HCT116 (cell line): ENCODE measurements at regions not wholly inside any gene's neighbourhood (a gene's known extent, or its start where the extent isn't known, plus 50 kb on each side); places are given as distances from the start of the nearest gene placed in this dataset.

ENCODE experiments used
- ATAC-seq: fragments of 200-7000 bp; cut with Tn5 transposase; 2 replicates; pipeline ENCODE4 v1.9.1; 2020; ENCODE audit warnings: mild to moderate bottlenecking, moderate library complexity
- BruUV-seq: library from RNA; stranded (reverse); fragments of 400-500 nt; replicated peaks from 2 replicates; lab custom pipeline; 2021; lab: Mats Ljungman, UMichigan
- CTCF ChIA-PET: fragments of 300-600 bp; sonication (Branson Sonifier 250); formaldehyde crosslinking; loops from one replicate; lab custom pipeline; 2021; ENCODE audit warnings: antibody characterized with exemption; lab: Charles Lee
- POLR2A ChIA-PET: fragments of 300-600, 350-600 bp; sonication (Branson Sonifier 250); formaldehyde crosslinking; loops from one replicate; lab custom pipeline; 2021; ENCODE audit warnings: antibody characterized with exemption; lab: Charles Lee
- RAD21 ChIA-PET, 2 experiments: fragments of 300-600 bp; sonication (Branson Sonifier 250); formaldehyde crosslinking; loops; one replicate each; lab custom pipeline; 2023; ENCODE audit warnings: low total read pairs in 2 of 2; ENCODE audit not compliant: uncharacterized antibody in 2 of 2, unreplicated experiment in 2 of 2, low non-redundant PET in 1 of 2; lab: Charles Lee
- DNase-seq: peaks from one replicate; pipeline ENCODE4 v3.0.0-alpha.2; 2010; ENCODE audit warnings: low read depth, low spot score
- H2AFZ ChIP-seq: fragments of 200-600 bp; shearing (Covaris generic), sonication (generic); 2 replicates; pipeline ENCODE4 v1.6.1; 2017; ENCODE audit warnings: low read depth, mixed run types, mixed read lengths, antibody characterized with exemption, low read length; ENCODE audit not compliant: poor library complexity, severe bottlenecking
- H3K27ac ChIP-seq: 2 replicates; pipeline ENCODE4 v1.5.1; 2012; ENCODE audit warnings: low read depth, low read length
- H3K27me3 ChIP-seq: fragments of 200-600 bp; sonication (generic); 2 replicates; pipeline ENCODE4 v1.6.1; 2016; ENCODE audit warnings: mixed run types, low read length, mixed read lengths; ENCODE audit not compliant: insufficient read depth
- H3K36me3 ChIP-seq, 2 experiments: fragments of 200-500 bp in 1 of 2; fragments of 200-600 bp in 1 of 2; sonication (Bioruptor generic) in 1 of 2; sonication (generic) in 1 of 2; 2 replicates each; pipeline versions ENCODE4 v1.5.1 to v1.6.1; 2014 to 2016; ENCODE audit warnings: low read length in 2 of 2, inconsistent platforms in 1 of 2, mixed read lengths in 1 of 2, mixed run types in 1 of 2; ENCODE audit not compliant: insufficient read depth in 2 of 2, control insufficient read depth in 1 of 2
- H3K4me1 ChIP-seq, 2 experiments: fragments of 200-600 bp in 1 of 2; sonication (generic) in 1 of 2; 2 replicates each; pipeline versions ENCODE4 v1.5.1 to v1.6.1; 2012 to 2017; ENCODE audit warnings: low read length in 2 of 2, inconsistent platforms in 1 of 2, mild to moderate bottlenecking in 1 of 2, mixed read lengths in 1 of 2, mixed run types in 1 of 2, moderate library complexity in 1 of 2; ENCODE audit not compliant: insufficient read depth in 2 of 2, control insufficient read depth in 1 of 2
- H3K4me2 ChIP-seq: fragments of 200-600 bp; sonication (generic); 2 replicates; pipeline ENCODE4 v1.6.1; 2017; ENCODE audit warnings: mixed run types, low read length, mixed read lengths
- H3K4me3 ChIP-seq, 2 experiments: fragments of 200-600 bp in 1 of 2; sonication (generic) in 1 of 2; replicated peaks in 1 of 2; 2 replicates each; pipeline ENCODE4 v1.5.1; 2011 to 2016; ENCODE audit warnings: low read length in 2 of 2, control low read depth in 1 of 2, low read depth in 1 of 2, mild to moderate bottlenecking in 1 of 2, mixed read lengths in 1 of 2, mixed run types in 1 of 2
- H3K79me2 ChIP-seq: fragments of 200-600 bp; sonication (generic); 2 replicates; pipeline ENCODE4 v1.6.1; 2017; ENCODE audit warnings: mild to moderate bottlenecking, mixed run types, low read length, moderate library complexity, mixed read lengths; ENCODE audit not compliant: insufficient read depth
- H3K9ac ChIP-seq: fragments of 200-600 bp; sonication (generic); 2 replicates; pipeline ENCODE4 v1.6.1; 2016; ENCODE audit warnings: low read length, mixed read lengths
- H3K9me2 ChIP-seq: fragments of 200-600 bp; sonication (generic), shearing (Covaris generic); 2 replicates; pipeline ENCODE4 v1.6.1; 2017; ENCODE audit warnings: mixed run types, mild to moderate bottlenecking, moderate library complexity; ENCODE audit not compliant: insufficient read depth
- H3K9me3 ChIP-seq, 2 experiments: fragments of 200-500 bp in 1 of 2; fragments of 200-600 bp in 1 of 2; sonication (Bioruptor generic) in 1 of 2; sonication (generic) in 1 of 2; 2 replicates each; pipeline ENCODE4 v1.6.1; 2014 to 2017; ENCODE audit warnings: low read length in 2 of 2, mixed read lengths in 2 of 2, inconsistent platforms in 1 of 2, low read depth in 1 of 2, mild to moderate bottlenecking in 1 of 2, mixed run types in 1 of 2, moderate library complexity in 1 of 2; ENCODE audit not compliant: control insufficient read depth in 1 of 2, insufficient read depth in 1 of 2
- H4K20me1 ChIP-seq: fragments of 200-600 bp; sonication (generic), shearing (Covaris generic); 2 replicates; pipeline ENCODE4 v1.6.1; 2017; ENCODE audit warnings: mixed run types, mild to moderate bottlenecking, moderate library complexity; ENCODE audit not compliant: insufficient read depth
- CBX3 ChIP-seq: IDR thresholded peaks from 2 replicates; pipeline ENCODE4 v1.6.1; 2012; ENCODE audit warnings: low read depth
- EZH2 ChIP-seq: fragments of 200-600 bp; sonication (generic); IDR thresholded peaks from 2 replicates; pipeline ENCODE4 v1.6.1; 2017; ENCODE audit warnings: antibody characterized with exemption, mixed run types
- EZH2phosphoT487 ChIP-seq: fragments of 200-600 bp; IDR thresholded peaks from 2 replicates; pipeline ENCODE4 v1.6.1; 2018; ENCODE audit warnings: antibody characterized with exemption, borderline replicate concordance
- FOSL1 ChIP-seq: IDR thresholded peaks from 2 replicates; pipeline ENCODE4 v1.6.1; 2012; ENCODE audit warnings: low read depth
- POLR2A ChIP-seq: IDR thresholded peaks from 2 replicates; pipeline ENCODE4 v1.7.0; 2011; ENCODE audit warnings: borderline replicate concordance; ENCODE audit not compliant: insufficient read depth, insufficient read length; ENCODE audit errors: extremely low read depth
- SIN3A ChIP-seq: IDR thresholded peaks from 2 replicates; pipeline ENCODE4 v1.6.1; 2012; ENCODE audit warnings: low read depth
- SRF ChIP-seq: IDR thresholded peaks from 2 replicates; pipeline ENCODE4 v1.6.1; 2012; ENCODE audit warnings: low read depth
- TCF7L2 ChIP-seq: IDR thresholded peaks from 2 replicates; pipeline ENCODE4 v1.7.0; 2011; ENCODE audit warnings: borderline replicate concordance, inconsistent platforms; ENCODE audit not compliant: insufficient read depth, insufficient read length; ENCODE audit errors: extremely low read depth
- YY1 ChIP-seq: IDR thresholded peaks from 2 replicates; pipeline ENCODE4 v1.6.1; 2011; ENCODE audit warnings: low read length, low read depth, moderate library complexity, mild to moderate bottlenecking; ENCODE audit not compliant: insufficient replicate concordance; ENCODE audit errors: extremely low read depth
- ZFX ChIP-seq: fragments of 450-650 bp; IDR thresholded peaks from 2 replicates; pipeline ENCODE4 v1.6.1; 2017
- intact Hi-C: fragments of 100-400 bp; cut with micrococcal nuclease; formaldehyde crosslinking; loops from 2 replicates; pipeline ENCODE4 v1.10.0; 2022
- TF ChIP-seq, protein P1 (sequence below): IDR thresholded peaks from 2 replicates; pipeline ENCODE4 v1.6.1; 2012; ENCODE audit warnings: low read depth
- TF ChIP-seq, protein P2 (sequence below), 3 experiments: fragments of 200-600 bp in 1 of 3; sonication (generic) in 1 of 3; IDR thresholded peaks in 2 of 3; conservative IDR thresholded peaks in 1 of 3; 2 replicates each; pipeline ENCODE4 v1.5.1; 2012 to 2017; ENCODE audit warnings: low read depth in 2 of 3, low read length in 2 of 3, antibody characterized with exemption in 1 of 3, borderline replicate concordance in 1 of 3, control low read depth in 1 of 3, mild to moderate bottlenecking in 1 of 3, mixed read lengths in 1 of 3, mixed run types in 1 of 3, moderate library complexity in 1 of 3; ENCODE audit not compliant: insufficient read depth in 1 of 3

DNA sequence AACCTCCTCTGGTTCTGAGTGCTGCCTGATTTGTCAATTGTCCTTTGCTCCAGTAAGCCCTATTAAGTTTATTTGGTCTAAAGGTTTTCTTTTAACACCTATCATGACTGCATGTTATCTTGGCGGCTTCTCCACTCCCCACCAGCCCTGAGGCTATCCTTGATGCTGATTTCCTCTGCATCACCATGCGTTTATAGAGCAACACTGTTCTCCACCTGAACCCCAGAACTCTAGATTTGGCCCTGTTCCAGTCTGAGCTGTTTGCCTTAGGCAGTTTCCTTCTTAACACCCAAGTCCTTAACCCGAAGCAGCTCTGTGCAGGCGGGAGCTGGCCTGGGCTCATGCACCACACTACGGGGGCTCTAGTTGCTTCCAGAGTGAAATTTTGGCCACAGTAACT lies 98.2 kb upstream of the NPAS2 start (continued):
- TF ChIP-seq, protein P1, sequence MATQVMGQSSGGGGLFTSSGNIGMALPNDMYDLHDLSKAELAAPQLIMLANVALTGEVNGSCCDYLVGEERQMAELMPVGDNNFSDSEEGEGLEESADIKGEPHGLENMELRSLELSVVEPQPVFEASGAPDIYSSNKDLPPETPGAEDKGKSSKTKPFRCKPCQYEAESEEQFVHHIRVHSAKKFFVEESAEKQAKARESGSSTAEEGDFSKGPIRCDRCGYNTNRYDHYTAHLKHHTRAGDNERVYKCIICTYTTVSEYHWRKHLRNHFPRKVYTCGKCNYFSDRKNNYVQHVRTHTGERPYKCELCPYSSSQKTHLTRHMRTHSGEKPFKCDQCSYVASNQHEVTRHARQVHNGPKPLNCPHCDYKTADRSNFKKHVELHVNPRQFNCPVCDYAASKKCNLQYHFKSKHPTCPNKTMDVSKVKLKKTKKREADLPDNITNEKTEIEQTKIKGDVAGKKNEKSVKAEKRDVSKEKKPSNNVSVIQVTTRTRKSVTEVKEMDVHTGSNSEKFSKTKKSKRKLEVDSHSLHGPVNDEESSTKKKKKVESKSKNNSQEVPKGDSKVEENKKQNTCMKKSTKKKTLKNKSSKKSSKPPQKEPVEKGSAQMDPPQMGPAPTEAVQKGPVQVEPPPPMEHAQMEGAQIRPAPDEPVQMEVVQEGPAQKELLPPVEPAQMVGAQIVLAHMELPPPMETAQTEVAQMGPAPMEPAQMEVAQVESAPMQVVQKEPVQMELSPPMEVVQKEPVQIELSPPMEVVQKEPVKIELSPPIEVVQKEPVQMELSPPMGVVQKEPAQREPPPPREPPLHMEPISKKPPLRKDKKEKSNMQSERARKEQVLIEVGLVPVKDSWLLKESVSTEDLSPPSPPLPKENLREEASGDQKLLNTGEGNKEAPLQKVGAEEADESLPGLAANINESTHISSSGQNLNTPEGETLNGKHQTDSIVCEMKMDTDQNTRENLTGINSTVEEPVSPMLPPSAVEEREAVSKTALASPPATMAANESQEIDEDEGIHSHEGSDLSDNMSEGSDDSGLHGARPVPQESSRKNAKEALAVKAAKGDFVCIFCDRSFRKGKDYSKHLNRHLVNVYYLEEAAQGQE = no peak
- no peak for TF ChIP-seq TCF7L2

DNA sequence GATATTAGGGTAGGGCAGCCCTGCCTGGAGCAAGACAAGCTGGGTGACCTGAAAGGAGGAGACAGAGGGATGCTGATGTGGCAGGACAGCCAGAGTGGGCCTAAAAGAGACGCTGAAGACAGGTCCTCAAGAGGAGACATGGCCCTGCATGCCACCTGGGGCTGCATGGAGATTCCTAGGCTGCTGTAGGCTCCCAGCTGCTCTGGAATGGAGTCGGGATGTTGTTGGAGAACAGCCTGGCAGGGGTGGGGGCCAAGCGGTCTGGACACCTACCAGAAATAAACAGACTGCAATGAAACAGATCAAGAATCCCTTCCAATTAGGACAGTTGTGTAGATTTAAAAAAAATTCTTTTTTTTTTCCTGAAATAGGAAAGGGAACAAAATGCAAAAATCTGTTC lies 97.8 kb upstream of the NPAS2 start:
- Histone ChIP-seq H3K27me3 (peaks cover 3% of the 10 kb centered on the region; the same call in 1 of the 2 replicates), H3K4me1 (no peaks in the 10 kb centered on the region), H2AFZ (no peak overlapping the region), H3K79me2 (no peaks in the 10 kb centered on the region), H3K27ac (no peak overlapping the region), H3K36me3 (no peaks in the 10 kb centered on the region), H3K4me2 (no peak overlapping the region), H3K9ac (no peak overlapping the region), H3K4me3 (no peak overlapping the region), H3K9me2 (no peaks in the 10 kb centered on the region), H4K20me1 (no peaks in the 10 kb centered on the region), H3K9me3 (no peaks in the 10 kb centered on the region)
- TF ChIP-seq SIN3A (no peak), EZH2phosphoT487 (no peak), FOSL1 (no peak), EZH2 (no peak), ZFX (no peak), TCF7L2 (no peak), POLR2A (no peak), YY1 (no peak), SRF (no peak), CBX3 (no peak)
- TF ChIP-seq, protein P1 = no peak
- TF ChIP-seq, protein P2, sequence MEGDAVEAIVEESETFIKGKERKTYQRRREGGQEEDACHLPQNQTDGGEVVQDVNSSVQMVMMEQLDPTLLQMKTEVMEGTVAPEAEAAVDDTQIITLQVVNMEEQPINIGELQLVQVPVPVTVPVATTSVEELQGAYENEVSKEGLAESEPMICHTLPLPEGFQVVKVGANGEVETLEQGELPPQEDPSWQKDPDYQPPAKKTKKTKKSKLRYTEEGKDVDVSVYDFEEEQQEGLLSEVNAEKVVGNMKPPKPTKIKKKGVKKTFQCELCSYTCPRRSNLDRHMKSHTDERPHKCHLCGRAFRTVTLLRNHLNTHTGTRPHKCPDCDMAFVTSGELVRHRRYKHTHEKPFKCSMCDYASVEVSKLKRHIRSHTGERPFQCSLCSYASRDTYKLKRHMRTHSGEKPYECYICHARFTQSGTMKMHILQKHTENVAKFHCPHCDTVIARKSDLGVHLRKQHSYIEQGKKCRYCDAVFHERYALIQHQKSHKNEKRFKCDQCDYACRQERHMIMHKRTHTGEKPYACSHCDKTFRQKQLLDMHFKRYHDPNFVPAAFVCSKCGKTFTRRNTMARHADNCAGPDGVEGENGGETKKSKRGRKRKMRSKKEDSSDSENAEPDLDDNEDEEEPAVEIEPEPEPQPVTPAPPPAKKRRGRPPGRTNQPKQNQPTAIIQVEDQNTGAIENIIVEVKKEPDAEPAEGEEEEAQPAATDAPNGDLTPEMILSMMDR (IDR thresholded peaks at IDR 0.05 in 2 of 3, conservative IDR thresholded peaks at IDR 0.05 in 1 of 3; ENCODE audit: borderline replicate concordance in 1 of 3, insufficient read depth in 1 of 3, low read depth in 2 of 3, low read length in 2 of 3) = no peak
- intact Hi-C loops = no loop called here
- ChIA-PET CTCF (no interaction called here), RAD21 (no interaction called here), POLR2A (no interaction called here)
- no TSS peak for BruUV-seq
- no peak for DNase-seq
- no peak for ATAC-seq
